ENCODE measurements at regions not wholly inside any gene's neighbourhood (a gene's known extent, or its start where the extent isn't known, plus 50 kb on each side); places are given as distances from the start of the nearest gene placed in this dataset.

DNA sequence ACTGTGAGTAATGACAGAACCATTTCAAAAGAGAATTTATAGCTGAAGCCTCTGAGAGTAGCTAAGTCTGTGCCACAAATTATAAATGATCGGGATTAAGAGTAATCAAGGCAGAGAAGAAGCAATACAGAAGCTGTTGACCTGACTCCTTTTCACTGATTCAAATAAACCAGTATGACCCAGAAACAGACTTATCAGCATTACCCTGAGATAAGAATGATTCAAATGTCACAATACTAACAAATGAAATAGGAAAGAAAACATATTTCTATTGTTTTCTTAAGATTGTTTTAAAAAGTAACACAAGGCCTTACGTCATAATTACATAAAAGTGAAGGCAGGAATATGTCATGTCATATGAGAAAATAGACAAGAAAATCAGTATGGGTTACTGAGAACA is 1534.6 kb downstream of the SI start:
- TF ChIP-seq GATA3 (IDR thresholded peaks at IDR 0.05; ENCODE audit: low read depth, low read length) = no peak
- TF ChIP-seq GATA2 (IDR thresholded peaks at IDR 0.05; ENCODE audit: low read depth, low read length) = no peak

All from SH-SY5Y (cell line).